ENCODE measurements at regions not wholly inside any gene's neighbourhood (a gene's known extent, or its start where the extent isn't known, plus 50 kb on each side); places are given as distances from the start of the nearest gene placed in this dataset.

DNA sequence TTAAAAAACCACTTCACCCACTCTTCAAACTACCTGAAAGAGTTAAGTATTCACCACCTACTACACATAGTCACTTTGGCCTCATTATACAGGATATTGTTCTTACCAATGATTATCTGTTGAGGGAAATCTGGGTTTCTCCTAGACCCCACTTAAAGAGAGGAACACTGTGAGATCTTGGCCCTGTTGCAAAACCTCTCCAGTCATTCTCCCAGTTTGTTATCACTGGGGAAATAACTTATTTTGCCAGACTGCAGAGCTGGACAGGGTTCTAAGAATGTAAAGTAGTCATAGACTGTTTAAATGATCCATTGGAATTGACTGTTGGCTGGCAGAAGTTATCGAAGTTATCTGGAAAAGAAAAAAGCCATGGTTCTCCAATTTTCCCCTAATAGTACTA, 143.8 kb downstream of the HGF start:
- Histone ChIP-seq H3K9me3 (ENCODE audit: control insufficient read depth in 5 of 5, low read length in 5 of 5) (no peaks in the 10 kb centered on the region), H3K4me3 (ENCODE audit: low read depth in 1 of 5, low read length in 5 of 5) (no peak overlapping the region), H3K9ac (ENCODE audit: low read length in 5 of 5) (no peak overlapping the region), H3K4me1 (ENCODE audit: control insufficient read depth in 5 of 5, insufficient read depth in 5 of 5, low read length in 5 of 5) (no peaks in the 10 kb centered on the region), H3K36me3 (ENCODE audit: control insufficient read depth in 5 of 5, insufficient read depth in 5 of 5, low read length in 5 of 5) (no peaks in the 10 kb centered on the region), H3K27ac (ENCODE audit: low read depth, low read length) (no peak overlapping the region), H3K27me3 (ENCODE audit: control insufficient read depth in 5 of 5, insufficient read depth in 4 of 5, low read length in 5 of 5) (no peaks in the 10 kb centered on the region)

- Histone ChIP-seq H3K9me3 (ENCODE audit: control insufficient read depth in 5 of 5, low read length in 5 of 5) (no peaks in the 10 kb centered on the region), H3K4me1 (ENCODE audit: control insufficient read depth in 5 of 5, insufficient read depth in 5 of 5, low read length in 5 of 5) (no peaks in the 10 kb centered on the region), H3K27me3 (ENCODE audit: control insufficient read depth in 5 of 5, insufficient read depth in 4 of 5, low read length in 5 of 5) (no peaks in the 10 kb centered on the region), H3K27ac (ENCODE audit: low read depth, low read length) (no peak overlapping the region), H3K36me3 (ENCODE audit: control insufficient read depth in 5 of 5, insufficient read depth in 5 of 5, low read length in 5 of 5) (no peaks in the 10 kb centered on the region), H3K4me3 (ENCODE audit: low read depth in 1 of 5, low read length in 5 of 5) (no peak overlapping the region), H3K9ac (ENCODE audit: low read length in 5 of 5) (no peak overlapping the region)
These were observed 144.9 kb downstream of the HGF start for GRCh38 chr7:81624650-81625631.

DNA sequence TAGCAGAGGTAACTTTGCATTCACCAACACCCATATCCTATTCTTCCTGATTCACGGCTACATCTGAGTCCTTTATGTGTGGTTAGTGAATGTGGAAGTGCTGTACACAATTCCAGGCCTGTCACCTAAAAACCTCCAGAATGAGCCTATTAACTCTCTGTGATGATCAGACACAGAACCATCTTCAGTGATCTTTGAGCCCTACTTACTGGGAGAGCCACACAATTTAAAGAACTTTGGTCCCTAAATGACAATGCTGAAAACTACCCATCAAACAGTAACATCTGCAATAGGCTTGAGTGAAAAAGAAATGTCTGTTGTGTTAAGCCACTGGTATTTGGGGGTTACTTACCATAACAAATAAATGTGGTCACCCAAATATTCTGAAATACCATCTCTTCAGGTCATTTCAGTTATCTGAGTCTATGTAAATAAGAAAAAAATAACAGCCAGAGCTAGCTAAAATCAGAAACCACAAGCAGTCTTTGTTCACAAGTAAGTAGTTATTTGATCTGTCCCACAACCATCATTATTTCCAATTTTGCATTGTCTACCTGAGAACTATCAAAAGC, 145.7 kb downstream of the HGF start:
- Histone ChIP-seq H3K27ac (ENCODE audit: low read depth, low read length) (no peak overlapping the region), H3K4me1 (ENCODE audit: control insufficient read depth in 5 of 5, insufficient read depth in 5 of 5, low read length in 5 of 5) (no peaks in the 10 kb centered on the region), H3K9ac (ENCODE audit: low read length in 5 of 5) (no peak overlapping the region), H3K9me3 (ENCODE audit: control insufficient read depth in 5 of 5, low read length in 5 of 5) (no peaks in the 10 kb centered on the region), H3K27me3 (ENCODE audit: control insufficient read depth in 5 of 5, insufficient read depth in 4 of 5, low read length in 5 of 5) (no peaks in the 10 kb centered on the region), H3K4me3 (ENCODE audit: low read depth in 1 of 5, low read length in 5 of 5) (no peak overlapping the region), H3K36me3 (ENCODE audit: control insufficient read depth in 5 of 5, insufficient read depth in 5 of 5, low read length in 5 of 5) (no peaks in the 10 kb centered on the region)

DNA sequence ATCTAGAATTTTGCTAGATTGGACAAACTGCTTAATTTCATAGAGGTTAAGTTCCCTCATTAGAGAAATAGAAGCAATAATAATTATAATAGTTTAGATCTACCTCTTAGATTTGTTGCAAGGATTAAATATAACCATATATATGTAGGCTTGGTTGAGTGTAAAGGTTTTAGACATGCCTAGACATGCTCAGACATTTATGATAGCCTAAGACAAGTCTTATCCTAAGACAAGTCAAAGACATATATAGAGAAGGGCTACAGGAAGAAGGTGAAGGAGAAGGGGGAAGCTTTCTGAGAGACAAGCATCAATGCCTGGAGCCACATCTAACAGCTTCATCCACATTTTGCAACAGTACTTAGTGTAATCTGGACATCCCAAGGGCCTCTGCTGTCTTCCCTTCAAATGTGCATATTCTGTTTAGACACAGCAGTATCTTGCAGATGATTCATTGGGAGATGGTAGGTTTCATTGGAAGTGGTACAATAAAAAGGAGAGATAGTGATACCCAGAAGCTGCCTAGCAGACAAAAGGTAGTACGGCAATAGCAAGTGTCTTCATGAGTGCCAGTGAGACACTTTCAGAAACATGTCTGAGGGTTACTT, 146.5 kb downstream of the HGF start:
- H3K27me3 ChIP-seq (ENCODE audit: control insufficient read depth in 5 of 5, insufficient read depth in 4 of 5, low read length in 5 of 5), result no peaks in the 10 kb centered on the region
- no peaks in the 10 kb centered on the region for H3K4me1 ChIP-seq (ENCODE audit: control insufficient read depth in 5 of 5, insufficient read depth in 5 of 5, low read length in 5 of 5)
- H3K4me3 ChIP-seq (ENCODE audit: low read depth in 1 of 5, low read length in 5 of 5), result no peak overlapping the region
- no peak overlapping the region for H3K9ac ChIP-seq (ENCODE audit: low read length in 5 of 5)
- no peak overlapping the region for H3K27ac ChIP-seq (ENCODE audit: low read depth, low read length)
- no peaks in the 10 kb centered on the region for H3K9me3 ChIP-seq (ENCODE audit: control insufficient read depth in 5 of 5, low read length in 5 of 5)
- no peaks in the 10 kb centered on the region for H3K36me3 ChIP-seq (ENCODE audit: control insufficient read depth in 5 of 5, insufficient read depth in 5 of 5, low read length in 5 of 5)

- H3K36me3 ChIP-seq (ENCODE audit: control insufficient read depth in 5 of 5, insufficient read depth in 5 of 5, low read length in 5 of 5), result no peaks in the 10 kb centered on the region
- H3K27me3 ChIP-seq (ENCODE audit: control insufficient read depth in 5 of 5, insufficient read depth in 4 of 5, low read length in 5 of 5), result no peaks in the 10 kb centered on the region
- H3K9ac ChIP-seq (ENCODE audit: low read length in 5 of 5), result no peak overlapping the region
- H3K9me3 ChIP-seq (ENCODE audit: control insufficient read depth in 5 of 5, low read length in 5 of 5), result no peaks in the 10 kb centered on the region
- H3K4me1 ChIP-seq (ENCODE audit: control insufficient read depth in 5 of 5, insufficient read depth in 5 of 5, low read length in 5 of 5), result no peaks in the 10 kb centered on the region
- no peak overlapping the region for H3K4me3 ChIP-seq (ENCODE audit: low read depth in 1 of 5, low read length in 5 of 5)
- no peak overlapping the region for H3K27ac ChIP-seq (ENCODE audit: low read depth, low read length)
These were observed 148.0 kb downstream of the HGF start for GRCh38 chr7:81621893-81622292.

DNA sequence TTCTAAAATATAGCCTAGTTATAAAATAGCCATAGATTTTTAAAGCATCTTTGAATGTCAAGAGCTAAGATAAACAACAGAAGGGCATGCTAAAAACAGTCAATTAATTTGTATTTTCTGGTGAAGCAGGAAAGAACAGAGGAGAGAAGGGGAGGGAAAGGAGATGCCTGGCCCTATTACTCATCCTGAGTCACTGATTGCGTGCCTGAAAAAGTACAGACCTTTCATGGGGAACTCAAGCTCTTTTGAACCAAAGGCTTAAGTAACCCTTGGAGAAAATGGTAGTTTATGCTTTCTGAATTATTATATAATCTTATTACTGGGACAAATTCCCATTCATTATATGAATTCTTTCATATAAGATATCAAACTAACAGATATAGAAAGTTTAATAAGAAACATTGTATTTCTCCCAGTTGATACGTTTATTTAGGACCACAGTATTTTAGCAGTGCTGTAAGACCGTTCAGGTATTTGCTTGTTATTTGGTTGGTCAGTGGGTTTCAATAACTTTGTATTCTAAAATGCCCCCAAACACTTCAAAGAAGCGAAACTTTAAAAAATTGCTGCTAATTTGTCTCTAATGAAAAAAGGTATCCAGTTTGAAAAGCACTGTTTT, 151.3 kb downstream of the HGF start:
- H3K4me1 ChIP-seq (ENCODE audit: control insufficient read depth in 5 of 5, insufficient read depth in 5 of 5, low read length in 5 of 5), result no peaks in the 10 kb centered on the region
- no peaks in the 10 kb centered on the region for H3K9me3 ChIP-seq (ENCODE audit: control insufficient read depth in 5 of 5, low read length in 5 of 5)
- H3K36me3 ChIP-seq (ENCODE audit: control insufficient read depth in 5 of 5, insufficient read depth in 5 of 5, low read length in 5 of 5), result no peaks in the 10 kb centered on the region
- H3K27me3 ChIP-seq (ENCODE audit: control insufficient read depth in 5 of 5, insufficient read depth in 4 of 5, low read length in 5 of 5), result no peaks in the 10 kb centered on the region
- no peak overlapping the region for H3K9ac ChIP-seq (ENCODE audit: low read length in 5 of 5)
- H3K27ac ChIP-seq (ENCODE audit: low read depth, low read length), result no peak overlapping the region
- H3K4me3 ChIP-seq (ENCODE audit: low read depth in 1 of 5, low read length in 5 of 5), result no peak overlapping the region

- Histone ChIP-seq H3K9ac (ENCODE audit: low read length in 5 of 5) (no peak overlapping the region), H3K4me1 (ENCODE audit: control insufficient read depth in 5 of 5, insufficient read depth in 5 of 5, low read length in 5 of 5) (no peaks in the 10 kb centered on the region), H3K27ac (ENCODE audit: low read depth, low read length) (no peak overlapping the region), H3K9me3 (ENCODE audit: control insufficient read depth in 5 of 5, low read length in 5 of 5) (no peaks in the 10 kb centered on the region), H3K36me3 (ENCODE audit: control insufficient read depth in 5 of 5, insufficient read depth in 5 of 5, low read length in 5 of 5) (no peaks in the 10 kb centered on the region), H3K27me3 (ENCODE audit: control insufficient read depth in 5 of 5, insufficient read depth in 4 of 5, low read length in 5 of 5) (no peaks in the 10 kb centered on the region), H3K4me3 (ENCODE audit: low read depth in 1 of 5, low read length in 5 of 5) (no peak overlapping the region)
These were observed 152.9 kb downstream of the HGF start for GRCh38 chr7:81616951-81617350.

GRCh38 chr7:81611805-81612204, 158.0 kb downstream of the HGF start:
- Histone ChIP-seq H3K27ac (ENCODE audit: low read depth, low read length) (no peak overlapping the region), H3K27me3 (ENCODE audit: control insufficient read depth in 5 of 5, insufficient read depth in 4 of 5, low read length in 5 of 5) (no peaks in the 10 kb centered on the region), H3K9me3 (ENCODE audit: control insufficient read depth in 5 of 5, low read length in 5 of 5) (no peaks in the 10 kb centered on the region), H3K36me3 (ENCODE audit: control insufficient read depth in 5 of 5, insufficient read depth in 5 of 5, low read length in 5 of 5) (no peaks in the 10 kb centered on the region), H3K4me3 (ENCODE audit: low read depth in 1 of 5, low read length in 5 of 5) (no peak overlapping the region), H3K9ac (ENCODE audit: low read length in 5 of 5) (no peak overlapping the region), H3K4me1 (ENCODE audit: control insufficient read depth in 5 of 5, insufficient read depth in 5 of 5, low read length in 5 of 5) (no peaks in the 10 kb centered on the region)

- H3K27ac ChIP-seq (ENCODE audit: low read depth, low read length), result no peak overlapping the region
- no peaks in the 10 kb centered on the region for H3K27me3 ChIP-seq (ENCODE audit: control insufficient read depth in 5 of 5, insufficient read depth in 4 of 5, low read length in 5 of 5)
- no peaks in the 10 kb centered on the region for H3K4me1 ChIP-seq (ENCODE audit: control insufficient read depth in 5 of 5, insufficient read depth in 5 of 5, low read length in 5 of 5)
- no peak overlapping the region for H3K9ac ChIP-seq (ENCODE audit: low read length in 5 of 5)
- H3K4me3 ChIP-seq (ENCODE audit: low read depth in 1 of 5, low read length in 5 of 5), result no peak overlapping the region
- H3K36me3 ChIP-seq (ENCODE audit: control insufficient read depth in 5 of 5, insufficient read depth in 5 of 5, low read length in 5 of 5), result no peaks in the 10 kb centered on the region
- no peaks in the 10 kb centered on the region for H3K9me3 ChIP-seq (ENCODE audit: control insufficient read depth in 5 of 5, low read length in 5 of 5)
These were observed 158.8 kb downstream of the HGF start for GRCh38 chr7:81611040-81611439.
